ENCODE measurements at regions not wholly inside any gene's neighbourhood (a gene's known extent, or its start where the extent isn't known, plus 50 kb on each side); places are given as distances from the start of the nearest gene placed in this dataset.

- TF ChIP-seq POLR2A (IDR thresholded peaks at IDR 0.05) (no peak), CTCF (IDR thresholded peaks at IDR 0.05) (no peak)
Observed at GRCh38 chr3:106756901-106757300, 620.3 kb upstream of the CCDC54 start.

All from Peyer's patch (tissue), 4 donors.